ENCODE measurements at regions not wholly inside any gene's neighbourhood (a gene's known extent, or its start where the extent isn't known, plus 50 kb on each side); places are given as distances from the start of the nearest gene placed in this dataset.

DNA sequence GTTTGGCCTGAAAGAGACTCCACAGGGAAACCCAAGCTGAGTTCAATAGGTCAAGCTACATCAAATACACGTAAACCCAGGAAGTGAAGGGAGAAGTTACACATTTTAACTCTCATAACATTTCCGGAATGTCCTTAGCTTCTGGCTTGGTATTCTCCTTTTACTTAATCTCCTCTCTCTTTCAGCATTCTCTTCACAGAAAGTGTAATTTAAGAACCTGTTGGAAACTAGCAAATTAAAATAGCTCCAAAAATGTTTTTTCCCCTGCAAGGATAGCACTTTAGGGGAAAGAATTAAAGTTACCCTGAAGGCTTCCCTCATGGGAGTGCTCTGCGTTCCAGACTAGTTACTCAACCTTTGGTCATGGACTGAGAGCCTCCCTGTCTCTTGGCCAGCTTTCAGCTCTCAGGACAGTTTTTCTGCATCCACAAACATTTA lies 292.7 kb upstream of the TARS1 start:
- TF ChIP-seq JUNB (CRISPR knock-in tag; IDR thresholded peaks at IDR 0.05; ENCODE audit: borderline replicate concordance) (no peak), CHD2 (IDR thresholded peaks at IDR 0.05; ENCODE audit: low read depth, low read length) (no peak), ZFP82 (CRISPR knock-in tag; IDR thresholded peaks at IDR 0.05; ENCODE audit: borderline replicate concordance) (no peak), POLR2A (IDR thresholded peaks at IDR 0.05; ENCODE audit: insufficient read depth in 1 of 2, low read depth in 2 of 2, low read length in 2 of 2) (no peak)
- TF ChIP-seq, protein P1, sequence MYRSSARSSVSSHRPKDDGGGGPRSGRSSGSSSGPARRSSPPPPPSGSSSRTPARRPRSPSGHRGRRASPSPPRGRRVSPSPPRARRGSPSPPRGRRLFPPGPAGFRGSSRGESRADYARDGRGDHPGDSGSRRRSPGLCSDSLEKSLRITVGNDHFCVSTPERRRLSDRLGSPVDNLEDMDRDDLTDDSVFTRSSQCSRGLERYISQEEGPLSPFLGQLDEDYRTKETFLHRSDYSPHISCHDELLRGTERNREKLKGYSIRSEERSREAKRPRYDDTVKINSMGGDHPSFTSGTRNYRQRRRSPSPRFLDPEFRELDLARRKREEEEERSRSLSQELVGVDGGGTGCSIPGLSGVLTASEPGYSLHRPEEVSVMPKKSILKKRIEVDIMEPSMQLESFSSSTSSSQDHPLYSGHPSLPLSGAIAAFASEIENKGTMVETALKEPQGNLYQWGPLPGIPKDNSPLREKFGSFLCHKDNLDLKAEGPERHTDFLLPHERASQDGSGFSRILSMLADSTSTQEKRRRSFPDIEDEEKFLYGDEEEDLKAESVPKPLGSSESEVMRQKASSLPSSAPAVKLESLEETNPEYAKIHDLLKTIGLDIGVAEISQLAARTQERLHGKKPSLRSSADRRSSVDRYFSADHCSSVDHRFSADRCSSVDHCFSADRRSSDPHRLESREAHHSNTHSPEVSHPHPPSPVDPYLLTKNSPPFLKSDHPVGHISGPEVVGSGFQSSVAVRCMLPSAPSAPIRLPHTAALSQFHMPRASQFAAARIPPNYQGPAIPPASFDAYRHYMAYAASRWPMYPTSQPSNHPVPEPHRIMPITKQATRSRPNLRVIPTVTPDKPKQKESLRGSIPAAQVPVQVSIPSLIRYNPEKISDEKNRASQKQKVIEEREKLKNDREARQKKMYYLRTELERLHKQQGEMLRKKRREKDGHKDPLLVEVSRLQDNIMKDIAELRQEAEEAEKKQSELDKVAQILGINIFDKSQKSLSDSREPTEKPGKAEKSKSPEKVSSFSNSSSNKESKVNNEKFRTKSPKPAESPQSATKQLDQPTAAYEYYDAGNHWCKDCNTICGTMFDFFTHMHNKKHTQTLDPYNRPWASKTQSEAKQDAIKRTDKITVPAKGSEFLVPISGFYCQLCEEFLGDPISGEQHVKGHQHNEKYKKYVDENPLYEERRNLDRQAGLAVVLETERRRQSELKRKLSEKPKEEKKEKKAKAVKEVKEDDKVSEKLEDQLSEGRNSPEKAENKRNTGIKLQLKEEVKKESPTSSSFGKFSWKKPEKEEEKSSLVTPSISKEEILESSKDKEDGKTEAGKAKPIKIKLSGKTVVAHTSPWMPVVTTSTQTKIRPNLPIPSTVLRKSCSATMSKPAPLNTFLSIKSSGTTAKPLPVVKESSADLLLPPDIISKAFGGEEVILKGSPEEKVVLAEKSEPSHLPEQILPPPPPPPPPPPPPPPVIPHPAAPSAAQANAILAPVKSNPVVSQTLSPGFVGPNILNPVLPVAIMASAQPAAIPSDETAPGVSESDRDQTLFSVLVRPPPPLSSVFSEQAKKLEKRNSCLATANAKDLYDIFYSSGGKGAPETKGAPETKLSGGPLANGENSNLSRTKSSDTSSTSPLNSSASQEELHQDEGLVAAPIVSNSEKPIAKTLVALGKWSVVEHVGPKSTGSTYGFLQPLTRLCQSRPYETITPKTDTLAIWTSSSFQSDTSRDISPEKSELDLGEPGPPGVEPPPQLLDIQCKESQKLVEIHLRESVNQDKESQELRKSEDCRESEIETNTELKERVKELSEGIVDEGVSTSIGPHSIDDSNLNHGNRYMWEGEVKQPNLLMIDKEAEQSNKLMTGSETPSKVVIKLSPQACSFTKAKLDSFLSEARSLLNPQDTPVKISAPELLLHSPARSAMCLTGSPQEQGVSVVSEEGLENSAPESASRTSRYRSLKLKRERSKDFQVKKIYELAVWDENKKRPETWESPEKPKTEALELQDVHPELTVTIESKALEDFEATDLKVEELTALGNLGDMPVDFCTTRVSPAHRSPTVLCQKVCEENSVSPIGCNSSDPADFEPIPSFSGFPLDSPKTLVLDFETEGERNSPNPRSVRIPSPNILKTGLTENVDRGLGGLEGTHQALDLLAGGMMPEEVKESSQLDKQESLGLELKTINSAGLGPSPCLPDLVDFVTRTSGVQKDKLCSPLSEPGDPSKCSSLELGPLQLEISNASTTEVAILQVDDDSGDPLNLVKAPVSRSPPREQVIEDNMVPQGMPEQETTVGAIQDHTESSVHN (CRISPR knock-in tag; IDR thresholded peaks at IDR 0.05) = no peak
- TF ChIP-seq, protein P2, sequence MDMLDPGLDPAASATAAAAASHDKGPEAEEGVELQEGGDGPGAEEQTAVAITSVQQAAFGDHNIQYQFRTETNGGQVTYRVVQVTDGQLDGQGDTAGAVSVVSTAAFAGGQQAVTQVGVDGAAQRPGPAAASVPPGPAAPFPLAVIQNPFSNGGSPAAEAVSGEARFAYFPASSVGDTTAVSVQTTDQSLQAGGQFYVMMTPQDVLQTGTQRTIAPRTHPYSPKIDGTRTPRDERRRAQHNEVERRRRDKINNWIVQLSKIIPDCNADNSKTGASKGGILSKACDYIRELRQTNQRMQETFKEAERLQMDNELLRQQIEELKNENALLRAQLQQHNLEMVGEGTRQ (IDR thresholded peaks at IDR 0.05; ENCODE audit: low read depth, low read length) = no peak
- TF ChIP-seq, protein P2 (CRISPR knock-in tag; IDR thresholded peaks at IDR 0.05; ENCODE audit: borderline replicate concordance) = no peak
- TF ChIP-seq, protein P3, sequence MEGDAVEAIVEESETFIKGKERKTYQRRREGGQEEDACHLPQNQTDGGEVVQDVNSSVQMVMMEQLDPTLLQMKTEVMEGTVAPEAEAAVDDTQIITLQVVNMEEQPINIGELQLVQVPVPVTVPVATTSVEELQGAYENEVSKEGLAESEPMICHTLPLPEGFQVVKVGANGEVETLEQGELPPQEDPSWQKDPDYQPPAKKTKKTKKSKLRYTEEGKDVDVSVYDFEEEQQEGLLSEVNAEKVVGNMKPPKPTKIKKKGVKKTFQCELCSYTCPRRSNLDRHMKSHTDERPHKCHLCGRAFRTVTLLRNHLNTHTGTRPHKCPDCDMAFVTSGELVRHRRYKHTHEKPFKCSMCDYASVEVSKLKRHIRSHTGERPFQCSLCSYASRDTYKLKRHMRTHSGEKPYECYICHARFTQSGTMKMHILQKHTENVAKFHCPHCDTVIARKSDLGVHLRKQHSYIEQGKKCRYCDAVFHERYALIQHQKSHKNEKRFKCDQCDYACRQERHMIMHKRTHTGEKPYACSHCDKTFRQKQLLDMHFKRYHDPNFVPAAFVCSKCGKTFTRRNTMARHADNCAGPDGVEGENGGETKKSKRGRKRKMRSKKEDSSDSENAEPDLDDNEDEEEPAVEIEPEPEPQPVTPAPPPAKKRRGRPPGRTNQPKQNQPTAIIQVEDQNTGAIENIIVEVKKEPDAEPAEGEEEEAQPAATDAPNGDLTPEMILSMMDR (CRISPR knock-in tag; IDR thresholded peaks at IDR 0.05) = no peak
